Stomach (tissue), 8 donors: ENCODE measurements at regions not wholly inside any gene's neighbourhood (a gene's known extent, or its start where the extent isn't known, plus 50 kb on each side); places are given as distances from the start of the nearest gene placed in this dataset.
A peak's percentile ranks its signal among the peaks of the same experiment; 100 is the strongest.

ENCODE experiments used
- DNase-seq, 2 donors: peaks; one replicate each; pipeline versions ENCODE4 v3.0.0 to v3.0.0-alpha.2; 2013 to 2019
- H3K27ac ChIP-seq, 5 donors: fragments of 200-600 bp in 4 of 5; sonication (generic) in 4 of 5; one replicate each; pipeline ENCODE4 v1.5.1; 2013 to 2019; ENCODE audit warnings: mild to moderate bottlenecking in 1 of 5, moderate library complexity in 1 of 5
- H3K27me3 ChIP-seq, 3 donors: fragments of 200-600 bp; sonication (generic); one replicate each; pipeline ENCODE4 v1.5.1; 2017 to 2019; ENCODE audit warnings: mixed run types in 1 of 3
- H3K36me3 ChIP-seq, 4 donors: fragments of 200-600 bp; sonication (generic); 1 replicate in 3 of 4; 2 replicates in 1 of 4; pipeline ENCODE4 v1.5.1; 2016 to 2019
- H3K4me1 ChIP-seq, 4 donors: fragments of 200-600 bp; sonication (generic); one replicate each; pipeline ENCODE4 v1.5.1; 2016 to 2019
- H3K4me3 ChIP-seq, 4 donors: fragments of 200-600 bp; sonication (generic) in 3 of 4; one replicate each; pipeline ENCODE4 v1.5.1; 2016 to 2019; ENCODE audit warnings: mild to moderate bottlenecking in 1 of 4
- H3K9me3 ChIP-seq, 4 donors: fragments of 200-600 bp; sonication (generic); one replicate each; pipeline ENCODE4 v1.5.1; 2016 to 2019
- EP300 ChIP-seq: sonication (generic); formaldehyde crosslinking; IDR thresholded peaks from one replicate; pipeline ENCODE4 v1.6.1; 2017; ENCODE audit warnings: antibody characterized with exemption
- POLR2A ChIP-seq, 4 donors: fragments of 450-650 bp; IDR thresholded peaks; one replicate each; pipeline ENCODE4 v1.6.1; 2016; ENCODE audit warnings: antibody characterized with exemption in 4 of 4, control low read depth in 2 of 4, mild to moderate bottlenecking in 1 of 4, moderate library complexity in 1 of 4
- POLR2AphosphoS5 ChIP-seq, 3 donors: sonication (generic); formaldehyde crosslinking; IDR thresholded peaks; one replicate each; pipeline ENCODE4 v1.6.1; 2016; ENCODE audit warnings: antibody characterized with exemption in 3 of 3
- WGBS, 5 donors: extraction: QIAGEN DNeasy Blood & Tissue Kit in 3 of 5; methylation state at CpG; one replicate each; pipeline versions ENCODE4 v1.1.5 to v1.1.7; 2013 to 2018; 5-methylcytosine and 5-hydroxymethylcytosine counted together
- intact Hi-C: fragments of 100-400 bp; cut with DNase I; formaldehyde crosslinking; loops from one replicate; pipeline ENCODE4 v1.15.1; 2023; ENCODE audit warnings: low total_unique reads
- TF ChIP-seq, protein P1 (sequence below), 7 experiments: fragments of 450-650 bp in 4 of 7; fragments of 200-600 bp in 3 of 7; sonication (generic) in 3 of 7; IDR thresholded peaks; one replicate each; pipeline ENCODE4 v1.5.1; 2016 to 2019; ENCODE audit warnings: antibody characterized with exemption in 7 of 7, control low read depth in 2 of 7, mild to moderate bottlenecking in 1 of 7
- donor health status: healthy with polysubstance abuse.
- donor health status: Bipolar disorder and iron deficiency.
- donor health status: healthy.

- Histone ChIP-seq H3K4me1 (no peaks in the 10 kb centered on the region), H3K36me3 (no peaks in the 10 kb centered on the region), H3K27me3 (no peaks in the 10 kb centered on the region), H3K27ac (no peak overlapping the region), H3K4me3 (no peak overlapping the region), H3K9me3 (no peaks in the 10 kb centered on the region)
- 75 to 86% (median 78%) methylated on average over 6 of the region's 6 CpGs for WGBS, 5 donors
- TF ChIP-seq EP300 (no peak), POLR2AphosphoS5 (IDR thresholded peaks at IDR 0.05) (no peak), POLR2A (IDR thresholded peaks at IDR 0.05) (no peak)
- TF ChIP-seq, protein P1, sequence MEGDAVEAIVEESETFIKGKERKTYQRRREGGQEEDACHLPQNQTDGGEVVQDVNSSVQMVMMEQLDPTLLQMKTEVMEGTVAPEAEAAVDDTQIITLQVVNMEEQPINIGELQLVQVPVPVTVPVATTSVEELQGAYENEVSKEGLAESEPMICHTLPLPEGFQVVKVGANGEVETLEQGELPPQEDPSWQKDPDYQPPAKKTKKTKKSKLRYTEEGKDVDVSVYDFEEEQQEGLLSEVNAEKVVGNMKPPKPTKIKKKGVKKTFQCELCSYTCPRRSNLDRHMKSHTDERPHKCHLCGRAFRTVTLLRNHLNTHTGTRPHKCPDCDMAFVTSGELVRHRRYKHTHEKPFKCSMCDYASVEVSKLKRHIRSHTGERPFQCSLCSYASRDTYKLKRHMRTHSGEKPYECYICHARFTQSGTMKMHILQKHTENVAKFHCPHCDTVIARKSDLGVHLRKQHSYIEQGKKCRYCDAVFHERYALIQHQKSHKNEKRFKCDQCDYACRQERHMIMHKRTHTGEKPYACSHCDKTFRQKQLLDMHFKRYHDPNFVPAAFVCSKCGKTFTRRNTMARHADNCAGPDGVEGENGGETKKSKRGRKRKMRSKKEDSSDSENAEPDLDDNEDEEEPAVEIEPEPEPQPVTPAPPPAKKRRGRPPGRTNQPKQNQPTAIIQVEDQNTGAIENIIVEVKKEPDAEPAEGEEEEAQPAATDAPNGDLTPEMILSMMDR (IDR thresholded peaks at IDR 0.05): no peak
- peak in 1 of 2 donors; percentile 36 for DNase-seq
- intact Hi-C loops: no loop called here
Measured at GRCh38 chr14:58961045-58961731, 227.3 kb upstream of the DAAM1 start.

DNA sequence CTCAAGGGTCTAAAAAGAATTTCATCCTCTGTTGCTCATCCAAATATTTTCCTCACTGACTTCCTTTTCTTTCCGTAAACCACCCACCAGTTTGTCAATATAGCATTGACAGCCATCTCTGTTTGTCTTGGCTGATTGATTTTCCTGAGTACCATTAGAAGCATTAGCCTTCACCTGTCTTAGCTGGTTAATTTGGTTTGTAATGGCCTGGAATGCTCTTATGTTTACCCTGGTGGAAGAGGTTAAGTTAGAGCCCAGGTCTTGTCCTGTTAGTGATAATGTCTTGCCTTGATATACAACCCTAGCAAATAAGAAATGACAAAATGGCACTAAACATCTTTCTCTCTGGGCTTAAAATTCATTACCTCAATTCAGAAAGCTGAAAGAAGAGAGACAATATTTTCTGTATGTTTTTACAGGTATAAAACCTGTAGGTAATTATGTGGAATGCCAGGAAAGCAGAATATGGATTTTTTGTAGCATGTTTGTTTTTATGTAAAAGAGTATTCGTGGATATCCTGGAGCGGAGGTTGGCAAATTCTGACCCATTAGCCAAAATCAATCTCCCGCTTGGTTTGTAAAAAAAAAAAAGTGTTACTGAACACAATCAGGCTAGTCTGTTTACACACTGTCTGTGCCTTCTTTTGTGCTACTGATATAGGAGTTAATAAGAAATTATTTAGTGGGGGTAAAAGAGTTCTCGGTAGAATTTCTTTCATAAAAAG is 224.4 kb upstream of the DAAM1 start:
- DNase-seq: no peak
- TF ChIP-seq EP300: no peak
- TF ChIP-seq POLR2AphosphoS5 (IDR thresholded peaks at IDR 0.05): no peak
- TF ChIP-seq, protein P1 (IDR thresholded peaks at IDR 0.05): no peak
- no peak for TF ChIP-seq POLR2A (IDR thresholded peaks at IDR 0.05)
- intact Hi-C loops: no loop called here
- no peaks in the 10 kb centered on the region for H3K27me3 ChIP-seq
- H3K27ac ChIP-seq: no peak overlapping the region
- no peaks in the 10 kb centered on the region for H3K4me1 ChIP-seq
- H3K9me3 ChIP-seq: no peaks in the 10 kb centered on the region
- no peak overlapping the region for H3K4me3 ChIP-seq
- no peaks in the 10 kb centered on the region for H3K36me3 ChIP-seq
- WGBS, 5 donors: 28 to 60% (median 53%) methylated on average over 5 of the region's 5 CpGs

GRCh38 chr14:58964598-58964928 is 223.9 kb upstream of the DAAM1 start:
- H3K4me1 ChIP-seq: no peaks in the 10 kb centered on the region
- 43 to 74% (median 53%) methylated on average over 9 of the region's 9 CpGs for WGBS, 5 donors
- H3K36me3 ChIP-seq: no peaks in the 10 kb centered on the region
- H3K4me3 ChIP-seq: no peak overlapping the region
- H3K9me3 ChIP-seq: no peaks in the 10 kb centered on the region
- no peak for TF ChIP-seq POLR2AphosphoS5 (IDR thresholded peaks at IDR 0.05)
- no peak for TF ChIP-seq POLR2A (IDR thresholded peaks at IDR 0.05)
- no peak for TF ChIP-seq EP300
- TF ChIP-seq, protein P1 (IDR thresholded peaks at IDR 0.05): no peak
- DNase-seq: no peak
- intact Hi-C loops: no loop called here
- no peak overlapping the region for H3K27ac ChIP-seq
- no peaks in the 10 kb centered on the region for H3K27me3 ChIP-seq

GRCh38 chr14:58965601-58966000 is 222.9 kb upstream of the DAAM1 start:
- Histone ChIP-seq H3K27me3 (no peaks in the 10 kb centered on the region), H3K27ac (no peak overlapping the region), H3K4me3 (no peak overlapping the region), H3K9me3 (no peaks in the 10 kb centered on the region), H3K36me3 (no peaks in the 10 kb centered on the region), H3K4me1 (peaks cover 0 to 6% (median 2%) of the 10 kb centered on the region in 4 donors)
- WGBS, 5 donors: 70 to 80% (median 73%) methylated on average over 1 of the region's 1 CpG
- no peak for DNase-seq
- TF ChIP-seq, protein P1 (IDR thresholded peaks at IDR 0.05): no peak
- TF ChIP-seq POLR2A (IDR thresholded peaks at IDR 0.05) (no peak), EP300 (no peak), POLR2AphosphoS5 (IDR thresholded peaks at IDR 0.05) (no peak)
- intact Hi-C loops: no loop called here
